ENCODE measurements at regions not wholly inside any gene's neighbourhood (a gene's known extent, or its start where the extent isn't known, plus 50 kb on each side); places are given as distances from the start of the nearest gene placed in this dataset.

DNA sequence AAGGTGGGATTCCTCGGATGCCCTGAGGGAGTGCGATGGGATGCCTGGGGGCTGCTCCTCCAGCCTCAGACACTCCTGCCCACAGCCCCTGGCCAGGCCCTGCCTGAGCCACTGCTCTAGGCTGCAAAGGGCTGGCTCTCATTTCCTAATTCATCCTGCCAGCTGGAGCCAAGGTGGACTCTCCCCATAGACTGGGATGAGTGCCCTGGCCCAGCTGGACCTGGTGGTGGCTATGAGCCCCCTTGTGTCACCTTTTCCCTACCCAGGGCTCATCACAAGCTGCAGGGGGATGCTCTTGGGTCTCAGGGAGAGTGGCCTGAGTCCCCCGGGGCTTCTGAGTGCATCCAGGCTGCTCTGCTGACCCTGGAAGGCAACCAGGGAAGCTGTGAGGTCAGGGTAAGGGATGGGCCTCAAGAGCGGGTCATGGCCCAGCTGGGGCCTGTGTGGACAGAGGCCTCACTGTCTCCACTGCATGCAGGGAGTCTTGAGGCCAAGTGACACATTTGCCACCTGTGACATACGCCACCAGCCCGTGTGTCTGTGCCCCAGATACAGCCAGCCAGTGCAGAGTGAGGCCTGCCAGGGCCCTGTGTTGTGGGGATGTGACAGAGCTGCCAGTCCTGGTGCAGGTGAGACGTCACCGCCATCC lies 102.7 kb upstream of the IER5L start:
- no peak overlapping the region for H3K4me3 ChIP-seq (ENCODE audit: low read depth, low read length)
- no peak for DNase-seq (ENCODE audit: low read depth)
- TF ChIP-seq, protein P1, sequence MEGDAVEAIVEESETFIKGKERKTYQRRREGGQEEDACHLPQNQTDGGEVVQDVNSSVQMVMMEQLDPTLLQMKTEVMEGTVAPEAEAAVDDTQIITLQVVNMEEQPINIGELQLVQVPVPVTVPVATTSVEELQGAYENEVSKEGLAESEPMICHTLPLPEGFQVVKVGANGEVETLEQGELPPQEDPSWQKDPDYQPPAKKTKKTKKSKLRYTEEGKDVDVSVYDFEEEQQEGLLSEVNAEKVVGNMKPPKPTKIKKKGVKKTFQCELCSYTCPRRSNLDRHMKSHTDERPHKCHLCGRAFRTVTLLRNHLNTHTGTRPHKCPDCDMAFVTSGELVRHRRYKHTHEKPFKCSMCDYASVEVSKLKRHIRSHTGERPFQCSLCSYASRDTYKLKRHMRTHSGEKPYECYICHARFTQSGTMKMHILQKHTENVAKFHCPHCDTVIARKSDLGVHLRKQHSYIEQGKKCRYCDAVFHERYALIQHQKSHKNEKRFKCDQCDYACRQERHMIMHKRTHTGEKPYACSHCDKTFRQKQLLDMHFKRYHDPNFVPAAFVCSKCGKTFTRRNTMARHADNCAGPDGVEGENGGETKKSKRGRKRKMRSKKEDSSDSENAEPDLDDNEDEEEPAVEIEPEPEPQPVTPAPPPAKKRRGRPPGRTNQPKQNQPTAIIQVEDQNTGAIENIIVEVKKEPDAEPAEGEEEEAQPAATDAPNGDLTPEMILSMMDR (IDR thresholded peaks at IDR 0.05; ENCODE audit: insufficient read depth, low read depth, low read length, missing control alignments), result no peak

DNA sequence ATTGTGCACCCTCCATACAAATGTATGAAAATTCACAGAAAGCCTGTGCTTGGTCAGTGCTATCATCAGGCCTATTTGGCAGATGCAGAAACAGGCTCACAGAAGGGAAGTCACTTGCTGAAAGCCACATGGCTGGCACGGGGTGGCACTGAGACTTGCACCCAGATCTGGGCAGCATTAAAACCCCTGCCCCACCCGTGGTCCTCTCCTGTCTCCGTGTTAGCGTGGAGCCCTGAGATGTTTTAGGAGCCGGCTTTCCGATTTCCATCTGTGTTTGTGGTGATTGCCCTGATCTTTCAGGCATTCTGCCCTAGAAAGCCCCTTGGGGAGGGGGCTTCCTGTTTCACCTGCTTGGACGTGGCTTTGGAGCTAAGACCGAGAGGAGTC lies 102.2 kb upstream of the IER5L start:
- TF ChIP-seq, protein P1 (IDR thresholded peaks at IDR 0.05; ENCODE audit: insufficient read depth, low read depth, low read length, missing control alignments), result no peak
- DNase-seq (ENCODE audit: low read depth), result no peak
- H3K4me3 ChIP-seq (ENCODE audit: low read depth, low read length), result no peak overlapping the region

DNA sequence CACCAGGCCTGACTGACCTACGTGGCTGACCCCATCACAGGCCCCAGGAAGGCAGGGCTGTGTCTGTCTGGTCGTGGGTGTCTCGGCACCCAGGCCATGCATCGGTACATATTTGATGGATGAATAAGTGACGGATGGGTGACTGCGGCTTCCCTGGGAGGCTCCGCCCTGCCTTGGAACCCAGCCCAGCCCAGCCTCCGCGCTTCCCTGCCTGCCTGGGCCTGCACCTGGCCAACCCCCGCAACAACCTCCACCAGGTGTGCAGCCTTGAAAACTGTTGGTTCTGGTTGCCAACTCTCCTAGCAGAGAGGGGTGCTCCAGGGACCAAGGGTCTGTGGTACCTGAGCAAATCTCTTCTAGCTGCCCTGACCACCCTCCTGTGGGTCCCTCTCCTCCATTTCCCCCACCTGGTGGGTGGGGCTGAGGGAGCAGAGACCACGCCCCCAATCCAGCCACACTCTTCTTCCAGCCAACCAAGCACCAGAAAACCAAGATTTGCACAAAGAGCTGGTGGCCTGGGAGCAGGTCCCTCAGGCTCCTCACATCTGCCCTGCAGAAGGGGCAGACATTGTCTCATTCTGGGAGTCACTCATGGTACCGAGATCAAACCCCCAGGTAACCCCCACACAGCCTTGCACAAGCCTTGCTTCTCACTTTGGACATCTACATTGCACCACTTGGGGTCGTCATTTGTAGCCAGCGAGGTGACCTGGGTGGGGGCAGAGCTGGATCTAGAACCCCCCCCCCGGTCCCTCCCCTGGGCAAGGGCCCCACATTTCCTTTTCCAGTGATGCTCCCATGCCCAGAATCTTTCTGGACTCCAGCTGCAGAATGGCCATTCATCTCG lies 100.6 kb upstream of the IER5L start:
- DNase-seq (ENCODE audit: low read depth), result no peak
- no peak overlapping the region for H3K4me3 ChIP-seq (ENCODE audit: low read depth, low read length)
- TF ChIP-seq, protein P1 (IDR thresholded peaks at IDR 0.05; ENCODE audit: insufficient read depth, low read depth, low read length, missing control alignments), result no peak

DNA sequence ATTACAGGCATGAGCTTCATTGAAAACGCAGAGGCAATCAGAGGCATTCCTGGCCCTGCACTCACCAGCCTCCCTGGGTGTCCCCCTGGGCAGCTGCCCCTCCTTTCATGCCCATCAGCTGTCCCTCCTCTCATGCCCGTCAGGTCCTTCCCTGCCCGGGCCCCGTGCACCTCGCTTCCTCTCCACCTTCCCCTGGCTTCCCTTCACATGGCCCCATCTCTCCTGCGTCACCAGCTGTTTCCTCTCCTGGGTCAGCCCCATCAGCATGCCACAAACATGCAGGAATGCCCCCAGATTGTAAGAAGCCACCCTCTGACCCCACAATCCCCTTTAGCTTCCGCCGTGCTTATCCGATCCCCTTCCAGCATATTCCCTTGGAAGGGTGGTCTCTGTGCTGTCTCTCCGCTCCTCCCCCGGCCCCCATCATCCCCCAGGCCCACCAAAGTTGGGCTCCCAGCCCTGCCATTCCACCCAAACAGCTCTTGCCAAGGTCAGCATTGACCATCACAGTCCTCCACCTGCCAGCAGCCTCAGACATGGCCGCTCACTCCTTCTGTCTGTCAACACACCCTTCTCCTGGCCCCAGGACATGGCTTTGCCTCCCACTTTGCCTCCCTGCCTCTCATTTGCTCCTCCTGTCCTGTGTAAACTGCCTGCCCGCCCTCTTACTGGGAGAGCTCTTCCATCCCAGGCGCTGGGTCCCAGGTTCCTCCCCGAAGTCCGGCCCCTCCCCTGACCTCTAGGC lies 98.6 kb upstream of the IER5L start:
- TF ChIP-seq, protein P1 (IDR thresholded peaks at IDR 0.05; ENCODE audit: insufficient read depth, low read depth, low read length, missing control alignments), result no peak
- no peak for DNase-seq (ENCODE audit: low read depth)
- no peak overlapping the region for H3K4me3 ChIP-seq (ENCODE audit: low read depth, low read length)

DNA sequence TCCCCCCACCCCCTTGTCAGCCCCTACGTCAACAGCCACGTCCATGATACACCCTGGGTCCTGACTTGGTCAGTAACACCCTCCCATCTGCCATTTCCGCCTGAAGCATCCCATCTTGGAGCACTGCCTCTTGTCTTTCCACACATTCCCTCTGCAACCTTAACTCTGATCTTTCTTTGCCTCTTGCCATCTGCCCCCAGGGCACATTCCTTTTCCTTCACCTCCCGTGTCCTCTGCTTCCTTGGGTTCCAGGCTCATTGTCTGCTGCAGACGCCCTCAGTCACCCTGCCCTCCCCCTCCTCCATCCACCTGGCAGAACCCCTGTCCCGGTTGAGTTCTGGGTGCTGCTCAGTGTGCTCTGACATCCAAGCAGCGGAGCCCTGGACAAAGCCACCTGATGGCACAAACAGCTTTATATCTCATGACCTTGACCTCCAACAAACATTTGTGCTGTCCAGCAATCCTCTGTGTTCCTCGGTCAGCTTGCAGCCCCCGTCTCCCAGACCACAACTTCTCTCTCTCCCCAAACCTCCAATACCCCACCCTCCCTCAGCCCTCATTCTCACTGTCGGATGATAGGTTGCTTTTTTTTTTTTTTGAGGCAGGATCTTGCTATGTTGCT lies 97.7 kb upstream of the IER5L start:
- H3K4me3 ChIP-seq (ENCODE audit: low read depth, low read length), result no peak overlapping the region
- TF ChIP-seq, protein P1 (IDR thresholded peaks at IDR 0.05; ENCODE audit: insufficient read depth, low read depth, low read length, missing control alignments), result no peak
- no peak for DNase-seq (ENCODE audit: low read depth)

DNA sequence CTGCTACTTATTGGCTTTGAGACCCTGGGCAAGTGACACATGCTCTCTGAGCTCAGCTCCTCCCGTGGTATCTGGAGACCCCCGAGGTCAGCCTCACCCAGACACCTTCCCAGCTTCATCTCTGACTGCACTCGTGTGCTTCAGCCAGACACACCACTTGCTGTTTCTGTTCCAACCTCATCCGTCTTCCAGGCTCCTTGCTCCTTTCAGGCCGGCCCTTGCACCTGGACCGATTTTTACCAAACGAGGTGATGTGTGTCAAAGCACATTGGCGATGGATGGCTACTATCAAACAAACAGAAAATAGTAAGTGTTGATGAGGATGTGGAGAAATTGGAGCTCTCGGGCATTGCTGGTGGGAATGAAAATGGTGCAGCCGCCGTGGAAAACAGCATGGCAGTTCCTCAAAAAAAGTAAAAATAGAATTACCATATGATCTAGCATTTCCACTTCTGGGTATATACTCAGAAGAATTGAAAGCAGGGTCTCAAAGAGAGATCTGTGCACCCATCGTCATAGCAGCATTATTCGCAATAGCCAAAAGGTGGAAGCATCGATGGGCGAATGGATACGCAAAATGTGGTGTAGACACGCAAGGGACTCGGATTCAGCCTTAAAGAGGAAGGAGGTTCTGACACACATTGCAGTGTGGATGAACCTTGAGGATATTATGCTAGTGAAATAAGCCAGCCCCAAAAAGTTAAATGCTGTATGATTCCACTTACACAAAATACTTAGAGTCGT lies 96.1 kb upstream of the IER5L start:
- H3K4me3 ChIP-seq (ENCODE audit: low read depth, low read length), result no peak overlapping the region
- no peak for DNase-seq (ENCODE audit: low read depth)
- TF ChIP-seq, protein P1 (IDR thresholded peaks at IDR 0.05; ENCODE audit: insufficient read depth, low read depth, low read length, missing control alignments), result no peak
